ENCODE measurements at regions not wholly inside any gene's neighbourhood (a gene's known extent, or its start where the extent isn't known, plus 50 kb on each side); places are given as distances from the start of the nearest gene placed in this dataset.
"Not testable (repeated sequence)": the region's sequence is repeated elsewhere in the genome, so short reads cannot be mapped to it uniquely, and the experiment has no call there.

DNA sequence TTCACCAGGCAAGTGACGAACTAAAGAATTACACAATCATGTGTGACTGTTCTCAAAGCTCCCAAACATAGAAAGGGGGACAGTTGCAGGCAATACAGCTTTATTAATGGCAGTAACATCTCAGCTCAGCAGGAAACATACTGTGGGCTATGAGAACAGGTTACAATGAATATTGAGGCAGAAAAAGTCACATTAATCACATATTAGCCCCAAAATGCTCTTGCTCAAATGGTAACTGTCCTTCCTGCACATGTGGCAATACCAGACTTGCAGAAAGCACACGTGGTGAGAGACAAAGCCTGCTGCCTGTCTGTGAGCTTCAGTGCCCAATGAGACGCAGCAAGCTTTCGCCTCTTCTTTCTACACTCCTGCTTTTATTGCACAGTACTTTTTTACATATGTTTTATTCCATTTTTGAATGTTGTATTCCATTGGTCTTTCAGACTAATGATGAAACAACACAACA is 104.9 kb upstream of the ACBD5 start:
- Histone ChIP-seq H3K9me3 (no peaks in the 10 kb centered on the region), H3K4me3 (no peak overlapping the region), H3K4me1 (no peaks in the 10 kb centered on the region), H3K27me3 (ENCODE audit: insufficient read depth in 3 of 3, low read length in 2 of 3) (no peaks in the 10 kb centered on the region), H3K36me3 (ENCODE audit: insufficient read depth in 1 of 2, low read depth in 1 of 2) (no peaks in the 10 kb centered on the region), H3K27ac (no peak overlapping the region)
- no peak for ATAC-seq
- 45 to 61% (median 57%) methylated on average over 4 of the region's 4 CpGs for WGBS, 3 donors
- TF ChIP-seq, protein P1, sequence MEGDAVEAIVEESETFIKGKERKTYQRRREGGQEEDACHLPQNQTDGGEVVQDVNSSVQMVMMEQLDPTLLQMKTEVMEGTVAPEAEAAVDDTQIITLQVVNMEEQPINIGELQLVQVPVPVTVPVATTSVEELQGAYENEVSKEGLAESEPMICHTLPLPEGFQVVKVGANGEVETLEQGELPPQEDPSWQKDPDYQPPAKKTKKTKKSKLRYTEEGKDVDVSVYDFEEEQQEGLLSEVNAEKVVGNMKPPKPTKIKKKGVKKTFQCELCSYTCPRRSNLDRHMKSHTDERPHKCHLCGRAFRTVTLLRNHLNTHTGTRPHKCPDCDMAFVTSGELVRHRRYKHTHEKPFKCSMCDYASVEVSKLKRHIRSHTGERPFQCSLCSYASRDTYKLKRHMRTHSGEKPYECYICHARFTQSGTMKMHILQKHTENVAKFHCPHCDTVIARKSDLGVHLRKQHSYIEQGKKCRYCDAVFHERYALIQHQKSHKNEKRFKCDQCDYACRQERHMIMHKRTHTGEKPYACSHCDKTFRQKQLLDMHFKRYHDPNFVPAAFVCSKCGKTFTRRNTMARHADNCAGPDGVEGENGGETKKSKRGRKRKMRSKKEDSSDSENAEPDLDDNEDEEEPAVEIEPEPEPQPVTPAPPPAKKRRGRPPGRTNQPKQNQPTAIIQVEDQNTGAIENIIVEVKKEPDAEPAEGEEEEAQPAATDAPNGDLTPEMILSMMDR (IDR thresholded peaks at IDR 0.05) = no peak
- DNase-seq = no peak
- intact Hi-C loops (cut with DNase I) = no loop called here

DNA sequence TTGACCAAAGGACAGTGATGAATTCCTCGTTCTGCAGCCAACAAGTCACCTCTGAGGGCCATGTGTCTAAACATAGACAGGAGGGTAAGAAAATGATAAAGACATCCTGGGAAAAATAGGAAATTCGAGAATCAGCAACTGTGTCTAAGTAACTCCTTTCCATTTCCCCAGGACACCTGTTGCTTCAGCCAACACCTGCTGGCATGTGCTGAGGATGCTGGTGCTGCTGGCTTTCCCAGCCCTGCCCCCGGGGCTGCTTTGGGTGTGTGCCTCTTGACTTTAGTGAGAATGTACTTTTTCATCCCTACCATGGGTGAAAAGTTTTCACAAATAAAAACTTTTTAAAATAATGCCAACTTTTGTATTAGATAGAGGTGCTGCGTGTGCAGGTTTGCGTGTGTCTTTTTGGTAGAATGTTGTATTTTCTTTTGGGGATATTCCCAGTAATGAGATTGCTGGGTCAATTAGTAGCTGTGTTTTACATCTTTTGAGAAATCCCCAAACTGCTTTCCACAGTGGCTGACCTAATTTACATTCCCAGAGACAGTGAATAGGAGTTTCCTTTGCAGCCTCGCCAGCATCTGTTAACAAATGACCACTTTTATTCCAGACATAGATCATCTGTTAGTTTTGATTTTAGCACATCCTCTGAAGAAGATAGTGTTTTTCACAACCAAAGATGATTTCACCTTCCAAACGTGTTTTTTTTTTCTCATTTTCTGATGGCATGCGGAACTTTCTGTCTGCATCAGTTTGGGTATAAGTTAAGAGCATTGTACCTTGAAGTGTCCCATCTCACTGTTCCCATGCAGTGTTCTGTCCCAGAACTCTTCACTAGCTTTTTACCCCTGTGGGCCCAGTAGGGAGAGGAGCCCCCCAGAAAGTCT is 104.2 kb upstream of the ACBD5 start:
- Histone ChIP-seq H3K27me3 (ENCODE audit: insufficient read depth in 3 of 3, low read length in 2 of 3) (no peaks in the 10 kb centered on the region), H3K36me3 (ENCODE audit: insufficient read depth in 1 of 2, low read depth in 1 of 2) (no peaks in the 10 kb centered on the region), H3K9me3 (no peaks in the 10 kb centered on the region), H3K27ac (no peak overlapping the region), H3K4me3 (no peak overlapping the region), H3K4me1 (no peaks in the 10 kb centered on the region)
- intact Hi-C loops (cut with DNase I) = no loop called here
- no peak for ATAC-seq
- no peak for DNase-seq
- TF ChIP-seq, protein P1 (IDR thresholded peaks at IDR 0.05) = no peak
- 51 to 61% (median 58%) methylated on average over 8 of the region's 8 CpGs for WGBS, 3 donors

DNA sequence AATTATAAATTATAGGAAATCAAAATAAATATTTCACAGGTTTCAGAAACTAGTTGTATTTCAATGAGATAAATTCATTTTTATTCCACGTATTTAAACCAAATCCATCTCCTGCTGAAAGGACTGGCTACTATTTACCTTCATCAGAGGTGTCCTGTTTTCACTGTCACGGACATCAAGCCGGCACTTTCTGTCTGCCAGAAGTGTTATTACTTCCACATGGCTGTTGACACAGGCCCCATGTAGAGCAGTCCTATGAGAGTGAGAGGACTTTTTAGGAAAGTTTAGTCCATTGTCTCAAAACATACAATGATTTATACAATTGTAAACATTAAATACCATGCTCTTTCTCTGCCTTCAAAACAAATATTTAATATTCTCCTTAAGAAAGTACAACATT is 100.4 kb upstream of the ACBD5 start:
- TF ChIP-seq, protein P1 (IDR thresholded peaks at IDR 0.05) = no peak
- Histone ChIP-seq H3K4me1 (no peaks in the 10 kb centered on the region), H3K27me3 (ENCODE audit: insufficient read depth in 3 of 3, low read length in 2 of 3) (no peaks in the 10 kb centered on the region), H3K4me3 (no peak overlapping the region), H3K27ac (no peak overlapping the region), H3K9me3 (no peaks in the 10 kb centered on the region), H3K36me3 (ENCODE audit: insufficient read depth in 1 of 2, low read depth in 1 of 2) (no peaks in the 10 kb centered on the region)
- ATAC-seq = no peak
- intact Hi-C loops (cut with DNase I) = no loop called here
- 55 to 72% (median 66%) methylated on average over 3 of the region's 3 CpGs for WGBS, 3 donors
- no peak for DNase-seq

DNA sequence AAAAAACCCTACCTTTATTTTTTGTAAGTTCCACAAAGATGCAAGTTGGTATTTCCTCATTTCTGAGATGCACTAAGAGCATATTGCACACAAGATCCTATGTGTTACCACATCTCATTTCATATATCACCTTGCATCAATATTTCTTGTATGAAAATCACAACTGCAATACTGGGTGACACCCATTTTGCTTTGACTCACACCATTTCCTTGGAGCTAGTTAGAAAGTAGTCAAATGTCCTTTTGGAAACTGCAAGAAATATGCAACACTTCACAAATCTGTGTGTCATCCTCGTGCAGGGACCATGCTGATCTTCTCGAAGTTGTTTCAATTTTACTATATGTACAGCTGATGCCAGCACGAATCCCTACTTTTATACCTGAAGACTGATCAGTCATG is 94.6 kb upstream of the ACBD5 start:
- H3K9me3 ChIP-seq; DNase-seq; H3K4me1 ChIP-seq; H3K36me3 ChIP-seq (ENCODE audit: insufficient read depth in 1 of 2, low read depth in 1 of 2); H3K4me3 ChIP-seq; H3K27me3 ChIP-seq (ENCODE audit: insufficient read depth in 3 of 3, low read length in 2 of 3); H3K27ac ChIP-seq; ATAC-seq; intact Hi-C loops (cut with DNase I): not testable (repeated sequence)
- 67 to 84% (median 83%) methylated on average over 3 of the region's 3 CpGs for WGBS, 3 donors

DNA sequence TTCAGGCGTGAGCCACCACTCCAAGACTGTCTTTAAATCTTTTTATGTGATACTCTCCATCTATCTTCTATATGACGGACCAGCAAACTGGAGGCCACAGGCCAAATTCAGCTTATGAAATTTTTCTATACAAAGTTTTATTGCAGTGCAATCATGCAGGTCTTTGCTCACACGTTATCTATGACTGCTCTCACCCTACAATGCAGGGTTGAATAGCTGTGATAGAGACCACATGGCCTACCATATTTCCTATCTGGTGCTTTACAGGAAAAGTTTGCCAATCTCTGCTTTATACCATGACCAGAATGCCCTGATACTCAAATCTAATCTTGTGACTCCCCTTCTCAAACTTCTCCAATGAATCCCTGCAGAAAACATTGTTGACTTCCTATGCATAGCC is 89.5 kb upstream of the ACBD5 start:
- 86 to 93% (median 89%) methylated on average over 3 of the region's 3 CpGs for WGBS, 3 donors
- Histone ChIP-seq H3K4me3 (no peak overlapping the region), H3K36me3 (ENCODE audit: insufficient read depth in 1 of 2, low read depth in 1 of 2) (no peaks in the 10 kb centered on the region), H3K27me3 (ENCODE audit: insufficient read depth in 3 of 3, low read length in 2 of 3) (no peaks in the 10 kb centered on the region), H3K9me3 (no peaks in the 10 kb centered on the region), H3K27ac (no peak overlapping the region), H3K4me1 (no peaks in the 10 kb centered on the region)
- DNase-seq (no peak), ATAC-seq (no peak)
- TF ChIP-seq, protein P1 (IDR thresholded peaks at IDR 0.05) = no peak
- intact Hi-C loops (cut with DNase I) = no loop called here

All from psoas muscle (tissue), 7 donors.